ENCODE measurements at regions not wholly inside any gene's neighbourhood (a gene's known extent, or its start where the extent isn't known, plus 50 kb on each side); places are given as distances from the start of the nearest gene placed in this dataset.

- TF ChIP-seq EP300 (IDR thresholded peaks at IDR 0.05; ENCODE audit: borderline replicate concordance in 1 of 2, low read depth in 1 of 2, low read length in 1 of 2) = no peak
- TF ChIP-seq USF2 (IDR thresholded peaks at IDR 0.05; ENCODE audit: borderline replicate concordance, low read depth, low read length) = no peak
- no peak for TF ChIP-seq FOXM1 (IDR thresholded peaks at IDR 0.05; ENCODE audit: low read depth)
- no peak for TF ChIP-seq EZH2phosphoT487 (IDR thresholded peaks at IDR 0.05; ENCODE audit: borderline replicate concordance, low read depth)
- TF ChIP-seq RCOR1 (IDR thresholded peaks at IDR 0.05; ENCODE audit: low read length) = no peak
- TF ChIP-seq JUND (IDR thresholded peaks at IDR 0.05) = no peak
- TF ChIP-seq RAD21 (IDR thresholded peaks at IDR 0.05; ENCODE audit: low read length) = no peak
Measured at GRCh38 chr2:118696786-118697465, 150.5 kb downstream of the EN1 start (continued).

- CTCF ChIA-PET = interaction anchor here (0.7 kb wide), 1 partner anchor 322 kb away, joined by 4 read pairs; no protein-coding TSS in a partner anchor
- Histone ChIP-seq H3K4me2 (no peak overlapping the region), H3K9me3 (no peaks in the 10 kb centered on the region), H3K4me3 (ENCODE audit: low read depth in 2 of 2, low read length in 1 of 2) (no peak overlapping the region), H4K20me1 (ENCODE audit: insufficient read depth) (no peaks in the 10 kb centered on the region), H3K36me3 (replicated peaks in 1 of 2; ENCODE audit: control insufficient read depth in 1 of 2, insufficient read depth in 2 of 2, low read length in 1 of 2) (no peaks in the 10 kb centered on the region), H3F3A (replicated peaks; ENCODE audit: insufficient read depth) (no peaks in the 10 kb centered on the region), H3K4me1 (ENCODE audit: control insufficient read depth in 1 of 2, insufficient read depth in 2 of 2, low read depth in 1 of 2, low read length in 1 of 2) (peaks cover 0 to 8% of the 10 kb centered on the region in 2 experiments; a peak in 1 of 4 replicates), H3K9ac (no peak overlapping the region), H3K27ac (ENCODE audit: low read depth in 2 of 2, low read length in 1 of 2) (no peak overlapping the region), H3K9me2 (no peaks in the 10 kb centered on the region), H2AFZ (ENCODE audit: low read depth) (no peak overlapping the region), H3K27me3 (ENCODE audit: insufficient read depth) (no peaks in the 10 kb centered on the region), H3K79me2 (ENCODE audit: insufficient read depth) (no peaks in the 10 kb centered on the region)
- TF ChIP-seq MEF2A (IDR thresholded peaks at IDR 0.05; ENCODE audit: borderline replicate concordance, low read depth) (no peak), EZH2phosphoT487 (IDR thresholded peaks at IDR 0.05; ENCODE audit: borderline replicate concordance, low read depth) (no peak), REST (IDR thresholded peaks at IDR 0.05; ENCODE audit: low read depth, low read length) (no peak), PBX3 (IDR thresholded peaks at IDR 0.05) (no peak), SMC3 (IDR thresholded peaks at IDR 0.05; ENCODE audit: low read depth, low read length) (no peak), GATA2 (CRISPR knock-in tag; IDR thresholded peaks at IDR 0.05) (no peak), RCOR1 (IDR thresholded peaks at IDR 0.05; ENCODE audit: low read length) (no peak), CHD2 (IDR thresholded peaks at IDR 0.05; ENCODE audit: low read length, partially characterized antibody) (no peak), CTCF (IDR thresholded peaks at IDR 0.05) (no peak), TEAD4 (IDR thresholded peaks at IDR 0.05; ENCODE audit: borderline replicate concordance, insufficient read depth) (no peak), POLR2AphosphoS5 (IDR thresholded peaks at IDR 0.05; ENCODE audit: low read depth, low read length) (no peak), FOSL2 (IDR thresholded peaks at IDR 0.05; ENCODE audit: borderline replicate concordance, low read depth) (no peak), JUND (IDR thresholded peaks at IDR 0.05) (no peak), TAF1 (IDR thresholded peaks at IDR 0.05; ENCODE audit: borderline replicate concordance, low read depth, low read length) (no peak), TCF12 (IDR thresholded peaks at IDR 0.05) (no peak), NRF1 (IDR thresholded peaks at IDR 0.05; ENCODE audit: low read depth, low read length) (no peak), GABPA (IDR thresholded peaks at IDR 0.05; ENCODE audit: low read depth) (no peak)
- WGBS (ENCODE audit: low lambda C conversion rate) = 37% methylated on average over 6 of the region's 6 CpGs
- POLR2A ChIA-PET = no interaction called here
- no peak for DNase-seq
Measured at GRCh38 chr2:118693287-118693822, 154.1 kb downstream of the EN1 start.
